ENCODE measurements at regions not wholly inside any gene's neighbourhood (a gene's known extent, or its start where the extent isn't known, plus 50 kb on each side); places are given as distances from the start of the nearest gene placed in this dataset.

GRCh38 chr11:128231845-128232410 lies 355.4 kb downstream of the ETS1 start:
- TF ChIP-seq POLR2A (IDR thresholded peaks at IDR 0.05; ENCODE audit: low read depth): no peak
- TF ChIP-seq CTCF (IDR thresholded peaks at IDR 0.05): no peak
- no peak for TF ChIP-seq EP300 (IDR thresholded peaks at IDR 0.05)
